H1 (cell line): ENCODE measurements at regions not wholly inside any gene's neighbourhood (a gene's known extent, or its start where the extent isn't known, plus 50 kb on each side); places are given as distances from the start of the nearest gene placed in this dataset.

Experiments used
- CTCF ChIA-PET: fragments of 300-600 bp; sonication (Branson Sonifier 250); formaldehyde crosslinking; loops from one replicate; lab custom pipeline; 2021; ENCODE audit not compliant: partially characterized antibody; lab: Charles Lee
- POLR2A ChIA-PET: fragments of 300-600 bp; sonication (Branson Sonifier 250); formaldehyde crosslinking; loops from one replicate; lab custom pipeline; 2021; ENCODE audit warnings: inconsistent platforms; ENCODE audit not compliant: partially characterized antibody; lab: Charles Lee
- DNase-seq, 2 experiments: peaks; one replicate each; pipeline versions ENCODE4 v3.0.0 to v3.0.0-alpha.2; 2010 to 2022; ENCODE audit warnings: low spot score in 2 of 2, low read depth in 1 of 2, mixed read lengths in 1 of 2
- FAIRE-seq: peaks from 2 replicates; lab custom pipeline; 2011; peaks lifted over from hg19 to GRCh38; lab: Jason Lieb, UNC
- H2AFZ ChIP-seq: 2 replicates; pipeline ENCODE4 v1.8.1; 2012; ENCODE audit warnings: low read length, inconsistent platforms
- H2AK5ac ChIP-seq: 2 replicates; pipeline ENCODE4 v1.6.1; 2013; ENCODE audit warnings: low read depth, low read length
- H2BK120ac ChIP-seq: replicated peaks from 2 replicates; pipeline ENCODE3; 2013; ENCODE audit warnings: low read depth, low read length, inconsistent platforms
- H2BK12ac ChIP-seq: 2 replicates; pipeline ENCODE4 v1.6.1; 2013; ENCODE audit warnings: low read depth, low read length
- H2BK15ac ChIP-seq: 2 replicates; pipeline ENCODE4 v1.6.1; 2013; ENCODE audit warnings: low read length
- H2BK20ac ChIP-seq: 2 replicates; pipeline ENCODE4 v1.6.1; 2013; ENCODE audit warnings: low read length
- H2BK5ac ChIP-seq: 2 replicates; pipeline ENCODE4 v1.6.1; 2013; ENCODE audit warnings: low read depth, low read length
- H3K14ac ChIP-seq: 2 replicates; pipeline ENCODE4 v1.6.1; 2013; ENCODE audit warnings: inconsistent platforms; ENCODE audit not compliant: insufficient read length
- H3K18ac ChIP-seq: 2 replicates; pipeline ENCODE4 v1.6.1; 2013; ENCODE audit warnings: low read length; ENCODE audit errors: extremely low read depth
- H3K23ac ChIP-seq: 2 replicates; pipeline ENCODE4 v1.6.1; 2013; ENCODE audit warnings: inconsistent platforms; ENCODE audit not compliant: insufficient read length
- H3K23me2 ChIP-seq: 2 replicates; pipeline ENCODE4 v1.6.1; 2013; ENCODE audit warnings: low read depth, low read length
- H3K27ac ChIP-seq: 2 replicates; pipeline ENCODE4 v1.6.1; 2011; ENCODE audit warnings: low read depth, low read length, inconsistent platforms
- H3K27me3 ChIP-seq, 4 experiments: replicated peaks in 1 of 4; 1 replicate in 1 of 4; 2 replicates in 3 of 4; pipeline versions ENCODE4 v1.6.1 to v1.8.1; 2011 to 2013; ENCODE audit warnings: low read length in 3 of 4, mild to moderate bottlenecking in 3 of 4, inconsistent platforms in 2 of 4, mixed read lengths in 2 of 4, moderate library complexity in 1 of 4; ENCODE audit not compliant: control insufficient read depth in 3 of 4, insufficient read depth in 3 of 4; ENCODE audit errors: extremely low read depth in 1 of 4
- H3K36me3 ChIP-seq, 4 experiments: 2 replicates each; pipeline versions ENCODE4 v1.6.1 to v1.8.1; 2011 to 2013; ENCODE audit warnings: mild to moderate bottlenecking in 4 of 4, low read length in 3 of 4, moderate library complexity in 2 of 4, control low read depth in 1 of 4, inconsistent platforms in 1 of 4; ENCODE audit not compliant: insufficient read depth in 4 of 4, control insufficient read depth in 2 of 4
- H3K4ac ChIP-seq: replicated peaks from 2 replicates; pipeline ENCODE3; 2013; ENCODE audit warnings: low read length, low read depth, mixed read lengths, inconsistent platforms; ENCODE audit not compliant: insufficient read length
- H3K4me1 ChIP-seq, 4 experiments: replicated peaks in 1 of 4; 1 replicate in 1 of 4; 2 replicates in 3 of 4; pipeline versions ENCODE4 v1.6.1 to v1.8.1; 2011 to 2013; ENCODE audit warnings: low read length in 3 of 4, inconsistent platforms in 2 of 4, mixed read lengths in 1 of 4; ENCODE audit not compliant: insufficient read depth in 4 of 4, control insufficient read depth in 3 of 4
- H3K4me2 ChIP-seq, 2 experiments: 2 replicates each; pipeline versions ENCODE4 v1.6.1 to v1.8.1; 2011 to 2013; ENCODE audit warnings: low read depth in 2 of 2, low read length in 2 of 2, control low read depth in 1 of 2, inconsistent platforms in 1 of 2, mild to moderate bottlenecking in 1 of 2; ENCODE audit not compliant: insufficient read depth in 1 of 2
- H3K4me3 ChIP-seq, 4 experiments: fragments of 200-600, 300-600 bp in 1 of 4; sonication (generic), shearing (Covaris generic), sonication (Bioruptor Twin) in 1 of 4; 2 replicates each; pipeline versions ENCODE4 v1.5.1 to v1.8.1; 2011 to 2016; ENCODE audit warnings: low read length in 4 of 4, low read depth in 3 of 4, control low read depth in 2 of 4, inconsistent platforms in 2 of 4, mild to moderate bottlenecking in 2 of 4, mixed read lengths in 1 of 4, moderate library complexity in 1 of 4; ENCODE audit not compliant: insufficient read depth in 2 of 4; ENCODE audit errors: extremely low read depth in 1 of 4
- H3K56ac ChIP-seq: replicated peaks from 2 replicates; pipeline ENCODE3; 2013; ENCODE audit warnings: low read depth, mild to moderate bottlenecking, mixed read lengths, low read length, inconsistent platforms; ENCODE audit not compliant: insufficient read length
- H3K79me1 ChIP-seq: 2 replicates; pipeline ENCODE4 v1.6.1; 2013; ENCODE audit warnings: low read depth, low read length, control low read depth
- H3K79me2 ChIP-seq, 2 experiments: 2 replicates each; pipeline versions ENCODE4 v1.6.1 to v1.8.1; 2012 to 2013; ENCODE audit warnings: low read length in 2 of 2, mild to moderate bottlenecking in 2 of 2, inconsistent platforms in 1 of 2; ENCODE audit not compliant: insufficient read depth in 2 of 2, control insufficient read depth in 1 of 2
- H3K9ac ChIP-seq, 4 experiments: replicated peaks in 1 of 4; 1 replicate in 1 of 4; 2 replicates in 3 of 4; pipeline versions ENCODE4 v1.6.1 to v1.8.1; 2011 to 2013; ENCODE audit warnings: low read depth in 3 of 4, low read length in 3 of 4, control low read depth in 2 of 4, mild to moderate bottlenecking in 2 of 4, moderate library complexity in 2 of 4, inconsistent platforms in 1 of 4; ENCODE audit errors: extremely low read depth in 1 of 4
- H3K9me3 ChIP-seq, 2 experiments: 2 replicates each; pipeline versions ENCODE4 v1.6.1 to v1.8.1; 2012 to 2013; ENCODE audit warnings: mild to moderate bottlenecking in 2 of 2, moderate library complexity in 2 of 2, control low read depth in 1 of 2, inconsistent platforms in 1 of 2, low read depth in 1 of 2, low read length in 1 of 2, mixed read lengths in 1 of 2; ENCODE audit not compliant: insufficient read depth in 2 of 2
- H4K20me1 ChIP-seq, 2 experiments: replicated peaks in 1 of 2; 2 replicates each; pipeline versions ENCODE3 to v1.8.1; 2011 to 2013; ENCODE audit warnings: inconsistent platforms in 2 of 2, low read length in 2 of 2, mild to moderate bottlenecking in 1 of 2; ENCODE audit not compliant: insufficient read depth in 2 of 2, control insufficient read depth in 1 of 2
- H4K5ac ChIP-seq: 2 replicates; pipeline ENCODE4 v1.6.1; 2013; ENCODE audit warnings: low read length, low read depth, mixed read lengths, inconsistent platforms; ENCODE audit not compliant: insufficient read length
- H4K8ac ChIP-seq: 2 replicates; pipeline ENCODE4 v1.8.0; 2013; ENCODE audit warnings: mild to moderate bottlenecking, moderate library complexity, low read length, inconsistent platforms; ENCODE audit not compliant: insufficient read depth; ENCODE audit errors: extremely low read depth
- H4K91ac ChIP-seq: replicated peaks from 2 replicates; pipeline ENCODE3; 2013; ENCODE audit warnings: low read length, mixed read lengths, inconsistent platforms; ENCODE audit not compliant: insufficient read length
- WGBS, 2 experiments: shearing (Covaris generic) in 1 of 2; methylation state at CpG; one replicate each; pipeline versions ENCODE4 v1.1.6 to v1.1.7; 2013 to 2015; ENCODE audit warnings: low lambda C conversion rate in 2 of 2, mixed read lengths in 2 of 2, inconsistent platforms in 1 of 2, low coverage in 1 of 2, missing lambda C conversion rate in 1 of 2; ENCODE audit not compliant: insufficient replicate concordance in 2 of 2, insufficient coverage in 1 of 2, insufficient read length in 1 of 2; ENCODE audit errors: extremely low coverage in 1 of 2, missing lambda C conversion rate in 1 of 2; 5-methylcytosine and 5-hydroxymethylcytosine counted together
- TF ChIP-seq, protein P1 (sequence below): IDR thresholded peaks from 2 replicates; pipeline ENCODE4 v1.6.1; 2012; ENCODE audit warnings: inconsistent platforms
- TF ChIP-seq, protein P2 (sequence below), 3 experiments: IDR thresholded peaks; 1 replicate in 2 of 3; 2 replicates in 1 of 3; pipeline versions ENCODE4 v1.5.1 to v1.6.1; 2011; ENCODE audit warnings: low read length in 3 of 3, mild to moderate bottlenecking in 3 of 3, inconsistent platforms in 2 of 3, low read depth in 1 of 3, moderate library complexity in 1 of 3; ENCODE audit not compliant: insufficient read depth in 1 of 3; ENCODE audit errors: control extremely low read depth in 1 of 3

GRCh38 chr10:131654471-131655087, 246.2 kb upstream of the PPP2R2D start:
- Histone ChIP-seq H3K9ac (no peak overlapping the region), H3K4ac (no peak overlapping the region)
- TF ChIP-seq, protein P1, sequence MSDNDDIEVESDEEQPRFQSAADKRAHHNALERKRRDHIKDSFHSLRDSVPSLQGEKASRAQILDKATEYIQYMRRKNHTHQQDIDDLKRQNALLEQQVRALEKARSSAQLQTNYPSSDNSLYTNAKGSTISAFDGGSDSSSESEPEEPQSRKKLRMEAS = no peak
- TF ChIP-seq, protein P2, sequence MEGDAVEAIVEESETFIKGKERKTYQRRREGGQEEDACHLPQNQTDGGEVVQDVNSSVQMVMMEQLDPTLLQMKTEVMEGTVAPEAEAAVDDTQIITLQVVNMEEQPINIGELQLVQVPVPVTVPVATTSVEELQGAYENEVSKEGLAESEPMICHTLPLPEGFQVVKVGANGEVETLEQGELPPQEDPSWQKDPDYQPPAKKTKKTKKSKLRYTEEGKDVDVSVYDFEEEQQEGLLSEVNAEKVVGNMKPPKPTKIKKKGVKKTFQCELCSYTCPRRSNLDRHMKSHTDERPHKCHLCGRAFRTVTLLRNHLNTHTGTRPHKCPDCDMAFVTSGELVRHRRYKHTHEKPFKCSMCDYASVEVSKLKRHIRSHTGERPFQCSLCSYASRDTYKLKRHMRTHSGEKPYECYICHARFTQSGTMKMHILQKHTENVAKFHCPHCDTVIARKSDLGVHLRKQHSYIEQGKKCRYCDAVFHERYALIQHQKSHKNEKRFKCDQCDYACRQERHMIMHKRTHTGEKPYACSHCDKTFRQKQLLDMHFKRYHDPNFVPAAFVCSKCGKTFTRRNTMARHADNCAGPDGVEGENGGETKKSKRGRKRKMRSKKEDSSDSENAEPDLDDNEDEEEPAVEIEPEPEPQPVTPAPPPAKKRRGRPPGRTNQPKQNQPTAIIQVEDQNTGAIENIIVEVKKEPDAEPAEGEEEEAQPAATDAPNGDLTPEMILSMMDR (IDR thresholded peaks at IDR 0.05; ENCODE audit: control extremely low read depth in 1 of 3, insufficient read depth in 1 of 3, low read depth in 1 of 3, low read length in 3 of 3) = peak in 2 of 3 experiments; percentile 13 to 16; a peak in 2 of 4 replicates
- TF ChIP-seq, all 59 proteins: peak for 1
- H2AK5ac ChIP-seq = no peak overlapping the region; the same call in 1 of the 2 replicates
- H2BK12ac ChIP-seq = peak overlapping the region; percentile 96; the same call in 1 of the 2 replicates
- H3K4me3 ChIP-seq = no peak overlapping the region
- H3K18ac ChIP-seq = no peak overlapping the region; the same call in none of the 2 replicates
- no peaks in the 10 kb centered on the region for H3K36me3 ChIP-seq
- H3K14ac ChIP-seq = no peak overlapping the region
- peaks cover 6 to 28% (median 18%) of the 10 kb centered on the region in 4 experiments for H3K4me1 ChIP-seq
- H4K91ac ChIP-seq = no peak overlapping the region
- no peak overlapping the region for H3K4me2 ChIP-seq
- H2BK5ac ChIP-seq = no peak overlapping the region
- H3K23me2 ChIP-seq = peaks cover 3% of the 10 kb centered on the region; the same call in 1 of the 2 replicates
- no peak overlapping the region for H4K5ac ChIP-seq
- no peak overlapping the region for H2AFZ ChIP-seq
- CTCF ChIA-PET = no interaction called here
- no peak overlapping the region for H3K56ac ChIP-seq
- no peaks in the 10 kb centered on the region; a peak in 2 of 7 replicates for H3K27me3 ChIP-seq
- H3K23ac ChIP-seq = no peak overlapping the region
- H4K8ac ChIP-seq = peak overlapping the region; percentile 76; the same call in 1 of the 2 replicates
- peak overlapping the region; percentile 46; the same call in 1 of the 2 replicates for H2BK15ac ChIP-seq
- H4K20me1 ChIP-seq = no peaks in the 10 kb centered on the region
- H3K79me2 ChIP-seq = no peaks in the 10 kb centered on the region
- FAIRE-seq (no peak), DNase-seq (peak in 1 of 2 experiments; percentile 39)
- H3K79me1 ChIP-seq = no peaks in the 10 kb centered on the region
- no peaks in the 10 kb centered on the region for H3K9me3 ChIP-seq
- POLR2A ChIA-PET = no interaction called here
- 93% methylated on average over 21 of the region's 21 CpGs; no CpG with 5 or more reads in 1 of the 2 experiments for WGBS, 2 experiments
- no peak overlapping the region for H3K27ac ChIP-seq
- no peak overlapping the region for H2BK120ac ChIP-seq
- no peak overlapping the region for H2BK20ac ChIP-seq
